Mesodermal cell (in vitro differentiated cells): ENCODE measurements at regions not wholly inside any gene's neighbourhood (a gene's known extent, or its start where the extent isn't known, plus 50 kb on each side); places are given as distances from the start of the nearest gene placed in this dataset.
"Not testable (repeated sequence)": the region's sequence is repeated elsewhere in the genome, so short reads cannot be mapped to it uniquely, and the experiment has no call there.

Experiments
- H3K27ac ChIP-seq: 2 replicates; pipeline ENCODE4 v1.7.0; 2013; ENCODE audit warnings: mild to moderate bottlenecking, low read depth, low read length, moderate library complexity; ENCODE audit not compliant: severe bottlenecking
- H3K36me3 ChIP-seq: 2 replicates; pipeline ENCODE4 v1.7.1; 2013; ENCODE audit warnings: mild to moderate bottlenecking, low read length, moderate library complexity; ENCODE audit not compliant: control insufficient read depth, insufficient read depth
- H3K4me1 ChIP-seq: one replicate; pipeline ENCODE4 v1.7.1; 2013; ENCODE audit warnings: mild to moderate bottlenecking, low read length; ENCODE audit not compliant: insufficient read depth, control insufficient read depth, poor library complexity, severe bottlenecking
- H3K4me3 ChIP-seq: 2 replicates; pipeline ENCODE4 v1.7.0; 2013; ENCODE audit warnings: low read length, control low read depth, mild to moderate bottlenecking; ENCODE audit not compliant: insufficient read depth, poor library complexity, severe bottlenecking; ENCODE audit errors: extremely low read depth
- H3K9me3 ChIP-seq: 2 replicates; pipeline ENCODE4 v1.7.1; 2013; ENCODE audit warnings: mild to moderate bottlenecking, low read length, moderate library complexity; ENCODE audit not compliant: control insufficient read depth
- WGBS, 2 experiments: methylation state at CpG; one replicate each; pipeline ENCODE4 v1.1.5; 2013; ENCODE audit warnings: missing lambda C conversion rate in 2 of 2; ENCODE audit not compliant: insufficient coverage in 2 of 2; 5-methylcytosine and 5-hydroxymethylcytosine counted together

DNA sequence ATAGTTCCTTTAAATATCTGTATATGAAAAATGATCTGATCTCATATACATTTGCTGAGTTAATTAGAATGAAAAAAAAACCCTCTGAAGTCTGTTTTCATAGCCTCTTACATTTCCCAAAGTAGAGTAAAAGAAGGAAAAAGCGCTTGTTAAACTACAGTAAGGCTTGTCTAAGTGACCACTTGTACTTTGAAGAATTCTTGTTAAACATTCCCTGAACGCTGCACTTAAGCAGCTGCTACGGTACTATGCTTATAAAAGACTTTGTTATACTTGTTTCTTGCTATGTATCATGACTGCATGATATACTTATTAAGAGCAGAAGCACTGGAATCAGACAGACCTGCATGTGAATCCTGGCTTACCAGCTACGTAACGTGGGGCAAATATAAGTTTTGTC is 81.7 kb upstream of the MTAP start:
- Histone ChIP-seq H3K27ac (no peak overlapping the region), H3K4me3 (no peak overlapping the region), H3K4me1 (no peaks in the 10 kb centered on the region), H3K9me3 (no peaks in the 10 kb centered on the region), H3K36me3 (no peaks in the 10 kb centered on the region)
- WGBS, 2 experiments: no CpG with 5 or more reads among the region's 5 CpGs

DNA sequence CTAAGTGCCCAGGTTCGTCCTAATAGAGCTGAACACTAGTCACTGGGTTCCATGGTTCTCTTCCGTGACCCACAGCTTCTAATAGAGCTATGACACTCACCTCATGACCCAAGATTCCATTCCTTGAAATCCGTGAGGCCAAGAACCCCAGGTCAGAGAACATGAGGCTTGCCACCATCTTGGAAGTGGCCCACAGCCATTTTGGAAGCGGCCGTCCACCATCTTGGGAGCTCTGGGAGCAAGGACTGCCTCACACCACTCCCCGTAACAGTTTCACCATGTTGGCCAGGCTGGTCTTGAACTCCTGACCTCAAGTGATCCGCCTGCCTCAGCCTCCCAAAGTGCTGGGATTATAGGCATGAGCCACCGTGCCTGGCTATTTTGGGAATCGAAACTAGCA is 75.0 kb upstream of the MTAP start:
- H3K27ac ChIP-seq, H3K4me1 ChIP-seq, H3K36me3 ChIP-seq, H3K9me3 ChIP-seq, H3K4me3 ChIP-seq: not testable (repeated sequence)
- WGBS, 2 experiments: 77 to 90% methylated on average over 8 of the region's 9 CpGs

DNA sequence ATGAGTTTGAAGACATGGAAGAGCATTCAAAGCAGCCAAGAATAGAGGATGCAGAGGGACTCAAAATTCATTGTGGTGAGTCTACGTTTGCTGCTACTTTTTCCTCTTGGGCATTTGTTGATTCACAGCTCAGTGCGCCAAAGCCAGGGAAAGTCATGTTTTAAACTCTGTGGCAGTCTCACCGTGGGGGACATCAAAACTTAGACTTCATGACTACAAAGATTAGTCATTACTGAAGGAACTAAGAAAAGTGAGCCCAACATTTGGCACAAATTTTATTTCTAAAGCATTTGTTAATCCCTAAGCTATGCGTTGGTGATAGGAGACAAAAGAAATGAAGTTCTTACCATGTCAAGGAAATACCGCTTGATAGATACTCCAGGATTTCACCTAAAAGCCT is 73.7 kb upstream of the MTAP start:
- Histone ChIP-seq H3K4me3 (no peak overlapping the region), H3K9me3 (no peaks in the 10 kb centered on the region), H3K4me1 (no peaks in the 10 kb centered on the region), H3K36me3 (no peaks in the 10 kb centered on the region), H3K27ac (no peak overlapping the region)
- whole genome bisulfite sequencing, 2 experiments: 52 to 90% methylated on average over 2 to 3 of the region's 5 CpGs

DNA sequence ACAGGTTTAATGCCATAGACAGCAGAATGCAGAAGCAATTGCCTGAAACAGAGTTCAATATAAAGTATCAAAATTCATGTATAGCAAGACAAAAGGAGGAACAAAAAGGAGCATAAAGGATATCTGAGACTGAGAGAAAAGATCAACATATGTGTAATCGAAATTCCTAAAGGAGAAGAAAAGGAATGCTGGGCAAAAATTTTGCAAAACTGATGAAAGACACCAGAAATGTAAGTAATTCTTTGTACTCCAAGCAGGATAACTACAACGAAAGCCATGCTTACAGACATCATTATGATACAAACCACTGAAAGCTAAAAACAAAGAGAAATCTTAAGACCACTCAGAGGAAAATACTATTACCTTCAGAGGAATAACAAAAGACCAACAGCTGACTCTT is 72.8 kb upstream of the MTAP start:
- Histone ChIP-seq H3K27ac (no peak overlapping the region), H3K4me3 (no peak overlapping the region), H3K36me3 (no peaks in the 10 kb centered on the region), H3K4me1 (no peaks in the 10 kb centered on the region), H3K9me3 (no peaks in the 10 kb centered on the region)
- WGBS, 2 experiments: 57 to 64% methylated on average over 1 of the region's 2 CpGs

DNA sequence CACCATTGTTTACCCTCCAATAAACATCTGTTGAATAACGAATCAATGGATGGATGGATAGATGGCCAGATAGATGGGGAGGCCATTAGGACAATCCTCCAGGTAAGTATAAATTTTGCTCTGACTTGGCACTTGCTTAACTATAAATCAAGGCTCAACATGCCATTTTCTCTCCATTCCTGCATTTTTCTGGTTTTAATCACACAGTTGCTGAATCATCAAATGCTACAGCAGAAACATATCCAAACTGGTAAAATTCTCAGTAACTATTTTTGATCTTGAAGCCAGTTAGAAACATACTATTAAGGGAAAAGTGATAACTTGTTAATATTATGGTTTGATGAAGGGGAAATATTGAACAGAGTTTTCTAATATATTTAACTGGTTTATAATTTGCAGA is 71.5 kb upstream of the MTAP start:
- WGBS, 2 experiments: no CpG with 5 or more reads among the region's 1 CpG
- peaks cover 4% of the 10 kb centered on the region for H3K9me3 ChIP-seq
- no peaks in the 10 kb centered on the region for H3K4me1 ChIP-seq
- no peaks in the 10 kb centered on the region for H3K36me3 ChIP-seq
- no peak overlapping the region for H3K4me3 ChIP-seq
- H3K27ac ChIP-seq: no peak overlapping the region

DNA sequence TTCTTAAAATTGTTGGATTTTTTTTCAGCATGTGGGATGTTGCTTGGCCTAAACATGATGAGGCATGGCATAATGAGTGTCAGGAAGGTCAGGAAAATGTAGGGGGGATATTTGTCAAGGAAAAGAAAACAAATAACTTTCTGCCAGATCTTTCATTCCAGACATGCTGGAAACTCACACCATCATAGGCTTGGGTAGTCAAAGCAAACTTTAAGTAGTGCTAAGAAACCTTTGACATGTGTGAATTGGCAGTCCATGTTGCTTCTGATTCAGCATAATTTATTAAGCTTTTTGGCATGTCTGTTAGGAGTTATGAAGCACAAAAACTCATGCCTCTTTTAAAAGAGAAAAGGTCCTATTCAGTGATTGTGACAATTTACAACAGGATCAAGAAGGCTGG is 61.3 kb upstream of the MTAP start:
- Histone ChIP-seq H3K4me3 (no peak overlapping the region), H3K4me1 (no peaks in the 10 kb centered on the region), H3K9me3 (no peaks in the 10 kb centered on the region), H3K27ac (no peak overlapping the region), H3K36me3 (no peaks in the 10 kb centered on the region)

DNA sequence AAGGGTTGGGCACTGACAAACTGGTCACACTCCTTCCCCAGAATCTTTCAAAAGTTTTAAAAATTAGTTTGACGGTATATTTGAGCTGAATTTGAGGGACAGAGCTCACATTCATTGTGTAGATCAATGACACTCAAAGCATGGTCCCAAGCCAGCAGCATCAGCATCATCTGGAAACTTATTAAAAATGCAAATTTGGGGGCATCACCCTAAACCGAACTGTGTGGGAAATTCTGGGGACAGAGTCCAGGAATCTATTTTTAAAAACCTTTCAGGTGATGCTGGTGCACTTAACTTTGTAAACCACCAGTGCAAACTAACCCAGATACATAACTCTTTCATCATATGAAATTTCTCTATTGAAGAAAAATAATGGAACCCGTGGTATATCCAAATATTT is 58.1 kb upstream of the MTAP start:
- Histone ChIP-seq H3K4me1 (no peaks in the 10 kb centered on the region), H3K27ac (no peak overlapping the region)
- WGBS, 2 experiments: 50% methylated on average over 1 of the region's 3 CpGs; no CpG with 5 or more reads in 1 of the 2 experiments

DNA sequence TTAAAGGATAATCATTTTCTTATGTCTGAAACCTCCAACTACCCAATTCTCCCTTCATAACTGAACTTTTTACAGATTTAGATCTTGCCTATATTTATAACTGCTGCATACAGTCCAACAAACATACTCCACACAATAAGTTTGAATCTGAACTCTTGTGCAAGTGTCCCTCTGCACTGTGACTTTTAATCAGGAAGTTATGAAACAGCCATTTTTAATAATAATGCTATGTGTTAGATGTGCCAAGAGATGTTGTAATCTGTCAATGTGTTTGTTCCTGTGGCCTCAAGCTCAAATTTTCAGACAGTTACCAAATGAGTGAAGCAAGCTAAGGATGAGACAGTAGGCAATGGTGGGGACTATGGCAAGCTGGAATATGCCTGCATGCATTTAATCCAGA is 57.6 kb upstream of the MTAP start:
- Histone ChIP-seq H3K36me3 (no peaks in the 10 kb centered on the region), H3K4me1 (no peaks in the 10 kb centered on the region), H3K9me3 (no peaks in the 10 kb centered on the region), H3K27ac (no peak overlapping the region), H3K4me3 (no peak overlapping the region)

More for the DNA sequence above, 58.1 kb upstream of the MTAP start:
- no peaks in the 10 kb centered on the region for H3K9me3 ChIP-seq
- H3K4me3 ChIP-seq: no peak overlapping the region
- no peaks in the 10 kb centered on the region for H3K36me3 ChIP-seq

DNA sequence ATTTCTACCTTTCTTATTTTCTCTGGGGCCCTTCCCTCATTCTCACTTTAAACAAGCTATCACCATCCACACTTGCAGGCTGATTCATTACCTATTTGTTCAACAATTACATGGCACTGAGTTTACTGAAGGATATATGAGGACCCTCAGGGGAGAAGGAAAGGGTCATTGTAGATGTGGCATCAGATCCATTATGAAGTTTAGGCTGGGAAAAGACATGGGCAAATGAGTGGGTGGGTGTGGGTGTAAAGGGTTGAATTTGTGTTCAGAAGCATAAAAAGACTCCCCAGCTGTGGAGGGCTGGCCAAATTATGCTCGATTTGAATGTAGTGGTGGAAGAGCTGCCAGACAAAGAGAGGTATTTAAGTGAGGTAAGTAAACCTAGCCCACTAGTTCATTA is 55.9 kb upstream of the MTAP start:
- no peaks in the 10 kb centered on the region for H3K9me3 ChIP-seq
- H3K36me3 ChIP-seq: no peaks in the 10 kb centered on the region
- H3K4me3 ChIP-seq: no peak overlapping the region
- WGBS, 2 experiments: 33 to 57% methylated on average over 1 of the region's 1 CpG
- H3K4me1 ChIP-seq: no peaks in the 10 kb centered on the region
- no peak overlapping the region for H3K27ac ChIP-seq

DNA sequence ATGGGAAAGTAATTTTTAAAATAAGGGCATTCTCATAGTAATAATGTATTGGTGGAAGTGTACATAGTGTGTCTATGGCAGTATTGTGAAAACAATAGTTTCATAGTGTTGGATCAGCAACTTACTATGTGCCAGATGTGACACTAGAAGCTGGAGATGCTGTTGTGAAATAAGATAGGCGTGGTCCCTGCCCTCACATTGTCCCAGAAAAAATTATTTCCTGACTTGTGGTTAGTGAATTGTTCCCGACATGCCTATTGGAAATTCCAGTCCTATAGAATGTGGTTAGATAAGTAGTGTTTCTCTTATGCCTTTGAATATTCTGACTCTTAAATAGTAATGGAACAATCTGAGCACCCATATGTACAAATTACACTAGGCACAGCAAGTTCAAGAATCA is 55.3 kb upstream of the MTAP start:
- Histone ChIP-seq H3K4me1 (no peaks in the 10 kb centered on the region), H3K36me3 (no peaks in the 10 kb centered on the region), H3K9me3 (no peaks in the 10 kb centered on the region), H3K27ac (no peak overlapping the region), H3K4me3 (no peak overlapping the region)
- no CpG with 5 or more reads among the region's 2 CpGs for WGBS, 2 experiments

DNA sequence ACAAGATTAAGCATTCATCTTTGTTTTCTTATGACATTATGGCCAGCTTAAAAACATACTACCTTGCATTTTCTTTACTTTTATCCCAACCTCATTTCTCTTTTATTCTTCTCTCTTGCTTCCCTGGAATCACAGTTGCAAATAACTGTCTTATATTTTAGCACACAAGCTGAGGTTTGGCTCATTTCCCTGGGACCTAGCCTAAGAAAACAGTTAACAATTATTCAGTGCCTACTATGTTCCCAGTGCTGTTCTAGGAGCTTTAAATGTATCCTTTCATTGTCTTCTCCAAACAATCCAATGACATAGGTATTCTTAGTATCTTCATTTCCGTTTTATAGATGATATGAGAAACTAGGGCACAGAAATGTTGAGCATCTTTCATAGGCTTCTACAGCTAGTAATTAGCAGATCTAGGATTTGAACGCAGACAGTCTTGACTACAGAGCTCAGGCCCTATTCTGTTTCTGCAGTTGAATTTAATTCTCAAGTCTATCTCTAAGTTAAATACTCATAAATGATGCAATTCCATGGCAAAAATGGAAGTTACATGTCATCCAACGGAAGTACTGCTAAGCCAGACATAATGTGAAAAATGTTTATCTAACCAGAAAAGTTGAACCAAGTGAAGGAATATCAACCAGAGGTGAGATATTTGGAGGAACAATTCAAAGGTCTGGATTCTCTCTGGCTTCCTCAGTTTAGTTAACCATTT is 52.3 kb upstream of the MTAP start:
- no peak overlapping the region for H3K4me3 ChIP-seq
- H3K36me3 ChIP-seq: no peaks in the 10 kb centered on the region
- no peaks in the 10 kb centered on the region for H3K4me1 ChIP-seq
- H3K27ac ChIP-seq: no peak overlapping the region
- WGBS, 2 experiments: 40 to 67% methylated on average over 1 to 2 of the region's 3 CpGs
- H3K9me3 ChIP-seq: no peaks in the 10 kb centered on the region
